ENCODE measurements at regions not wholly inside any gene's neighbourhood (a gene's known extent, or its start where the extent isn't known, plus 50 kb on each side); places are given as distances from the start of the nearest gene placed in this dataset.

- no peak for TF ChIP-seq E2F6 (IDR thresholded peaks at IDR 0.05; ENCODE audit: borderline replicate concordance, low read depth)
- TF ChIP-seq CTCF (IDR thresholded peaks at IDR 0.05) = no peak
- TF ChIP-seq HMGXB4 (CRISPR knock-in tag; IDR thresholded peaks at IDR 0.05; ENCODE audit: borderline replicate concordance) = no peak
- TF ChIP-seq POLR2A (IDR thresholded peaks at IDR 0.05; ENCODE audit: low read length) = no peak
- TF ChIP-seq ELK1 (IDR thresholded peaks at IDR 0.05; ENCODE audit: low read depth, low read length) = no peak
Observed at GRCh38 chr2:193521523-193521922, 1326.8 kb upstream of the TMEFF2 start.
